Left lung (tissue), 4 donors: ENCODE measurements at regions not wholly inside any gene's neighbourhood (a gene's known extent, or its start where the extent isn't known, plus 50 kb on each side); places are given as distances from the start of the nearest gene placed in this dataset.
A peak's percentile ranks its signal among the peaks of the same experiment; 100 is the strongest.
"Not testable (repeated sequence)": the region's sequence is repeated elsewhere in the genome, so short reads cannot be mapped to it uniquely, and the experiment has no call there.

Experiments
- ATAC-seq: fragments of 200-7000 bp; cut with Tn5 transposase; one replicate; pipeline ENCODE4 v1.9.1; 2020; ENCODE audit warnings: moderate library complexity
- DNase-seq, 4 donors: peaks; one replicate each; pipeline ENCODE4 v3.0.0-alpha.2; 2013 to 2020
- H3K27ac ChIP-seq, 2 donors: fragments of 200-600 bp; sonication (generic) in 1 of 2; one replicate each; pipeline versions ENCODE4 v1.5.0 to v1.8.0; 2020 to 2021
- H3K27me3 ChIP-seq, 2 donors: fragments of 200-600 bp; sonication (generic) in 1 of 2; one replicate each; pipeline versions ENCODE4 v1.5.0 to v1.8.0; 2020 to 2021
- H3K36me3 ChIP-seq, 2 donors: fragments of 200-600 bp; sonication (generic) in 1 of 2; one replicate each; pipeline versions ENCODE4 v1.5.0 to v1.8.0; 2020 to 2021
- H3K4me1 ChIP-seq, 2 donors: fragments of 200-600 bp; one replicate each; pipeline ENCODE4 v1.8.0; 2021
- H3K4me3 ChIP-seq, 2 donors: fragments of 200-600 bp; sonication (generic) in 1 of 2; one replicate each; pipeline versions ENCODE4 v1.5.0 to v1.8.0; 2020 to 2021; ENCODE audit warnings: mild to moderate bottlenecking in 1 of 2
- H3K9me3 ChIP-seq, 2 donors: fragments of 200-600 bp; sonication (generic) in 1 of 2; one replicate each; pipeline versions ENCODE4 v1.5.0 to v1.8.0; 2020 to 2021
- intact Hi-C, 2 donors: fragments of 100-400 bp; cut with DNase I; formaldehyde crosslinking; loops; one replicate each; pipeline versions ENCODE4 v1.11.2 to v1.14.2; 2022
- TF ChIP-seq, protein P1 (sequence below), 2 donors: fragments of 200-600 bp; sonication (generic) in 1 of 2; IDR thresholded peaks; one replicate each; pipeline versions ENCODE4 v1.5.0 to v1.8.0; 2021; ENCODE audit warnings: antibody characterized with exemption in 2 of 2
- donor health status: DM: no; HTN: yes; CAD: no.
- donor health status: DM: no; HTN: no; CAD: no.

DNA sequence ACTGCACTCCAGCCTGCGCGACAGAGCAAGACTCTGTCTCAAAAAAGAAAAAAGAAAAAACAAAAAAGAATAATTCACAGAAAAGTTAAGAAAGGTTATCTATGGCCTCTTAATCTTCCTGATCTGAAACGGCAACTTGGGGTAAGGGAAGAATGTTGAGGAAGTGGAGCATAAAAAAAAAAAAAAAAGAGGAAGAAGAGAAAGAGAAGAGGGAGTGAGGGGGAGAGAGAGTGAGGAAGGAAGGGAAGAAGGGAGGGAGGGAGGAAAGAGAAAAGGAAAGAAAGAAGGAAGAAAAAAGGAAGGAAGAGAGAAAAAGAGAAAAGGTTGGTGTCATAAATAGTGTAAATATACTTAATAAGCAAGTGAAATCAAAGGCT lies 68.9 kb upstream of the NCOA3 start:
- Histone ChIP-seq H3K27ac (peak overlapping the region in 1 of 2 donors; percentile 57), H3K27me3 (no peaks in the 10 kb centered on the region), H3K4me3 (no peak overlapping the region), H3K9me3 (peaks cover 0 to 6% of the 10 kb centered on the region in 2 donors), H3K36me3 (no peaks in the 10 kb centered on the region), H3K4me1 (peaks cover 8 to 16% of the 10 kb centered on the region in 2 donors)
- ATAC-seq (no peak), DNase-seq (no peak)
- intact Hi-C loops, result no loop called here
- TF ChIP-seq, protein P1, sequence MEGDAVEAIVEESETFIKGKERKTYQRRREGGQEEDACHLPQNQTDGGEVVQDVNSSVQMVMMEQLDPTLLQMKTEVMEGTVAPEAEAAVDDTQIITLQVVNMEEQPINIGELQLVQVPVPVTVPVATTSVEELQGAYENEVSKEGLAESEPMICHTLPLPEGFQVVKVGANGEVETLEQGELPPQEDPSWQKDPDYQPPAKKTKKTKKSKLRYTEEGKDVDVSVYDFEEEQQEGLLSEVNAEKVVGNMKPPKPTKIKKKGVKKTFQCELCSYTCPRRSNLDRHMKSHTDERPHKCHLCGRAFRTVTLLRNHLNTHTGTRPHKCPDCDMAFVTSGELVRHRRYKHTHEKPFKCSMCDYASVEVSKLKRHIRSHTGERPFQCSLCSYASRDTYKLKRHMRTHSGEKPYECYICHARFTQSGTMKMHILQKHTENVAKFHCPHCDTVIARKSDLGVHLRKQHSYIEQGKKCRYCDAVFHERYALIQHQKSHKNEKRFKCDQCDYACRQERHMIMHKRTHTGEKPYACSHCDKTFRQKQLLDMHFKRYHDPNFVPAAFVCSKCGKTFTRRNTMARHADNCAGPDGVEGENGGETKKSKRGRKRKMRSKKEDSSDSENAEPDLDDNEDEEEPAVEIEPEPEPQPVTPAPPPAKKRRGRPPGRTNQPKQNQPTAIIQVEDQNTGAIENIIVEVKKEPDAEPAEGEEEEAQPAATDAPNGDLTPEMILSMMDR (IDR thresholded peaks at IDR 0.05), result no peak

DNA sequence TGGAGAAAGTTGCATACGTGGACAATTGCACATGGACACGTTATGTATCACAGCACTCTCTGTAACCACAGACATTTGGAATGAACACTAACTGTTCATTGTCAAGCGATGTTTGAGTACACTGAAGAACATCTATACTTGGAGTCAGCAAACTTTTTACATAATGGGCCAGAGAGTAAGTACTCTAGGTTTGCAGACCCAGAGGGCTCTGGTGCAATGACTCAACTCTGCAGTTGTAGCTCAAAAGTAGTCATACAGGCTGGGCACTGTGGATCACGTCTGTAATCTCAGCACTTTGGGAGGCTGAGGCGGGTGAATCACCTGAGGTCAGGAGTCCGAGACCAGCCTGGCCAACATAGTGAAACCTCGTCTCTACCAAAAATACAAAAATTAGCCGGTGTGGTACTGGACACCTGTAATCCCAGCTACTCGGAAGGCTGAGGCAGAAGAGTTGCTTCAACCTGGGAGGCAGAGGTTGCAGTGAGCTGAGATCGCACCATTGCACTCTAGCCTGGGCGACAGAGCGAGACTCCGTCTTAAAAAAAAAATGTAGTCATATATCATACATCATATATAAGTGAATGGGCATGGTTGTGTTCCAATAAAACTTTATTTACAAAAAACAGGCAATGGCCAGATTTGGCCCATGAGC lies 67.4 kb upstream of the NCOA3 start:
- ATAC-seq (peak; percentile 68), DNase-seq (peak in 1 of 4 donors; percentile 39)
- H3K4me3 ChIP-seq, H3K36me3 ChIP-seq, H3K9me3 ChIP-seq, H3K27me3 ChIP-seq, intact Hi-C loops, H3K27ac ChIP-seq: not testable (repeated sequence)
- H3K4me1 ChIP-seq, result peaks cover 8 to 26% of the 10 kb centered on the region in 2 donors

DNA sequence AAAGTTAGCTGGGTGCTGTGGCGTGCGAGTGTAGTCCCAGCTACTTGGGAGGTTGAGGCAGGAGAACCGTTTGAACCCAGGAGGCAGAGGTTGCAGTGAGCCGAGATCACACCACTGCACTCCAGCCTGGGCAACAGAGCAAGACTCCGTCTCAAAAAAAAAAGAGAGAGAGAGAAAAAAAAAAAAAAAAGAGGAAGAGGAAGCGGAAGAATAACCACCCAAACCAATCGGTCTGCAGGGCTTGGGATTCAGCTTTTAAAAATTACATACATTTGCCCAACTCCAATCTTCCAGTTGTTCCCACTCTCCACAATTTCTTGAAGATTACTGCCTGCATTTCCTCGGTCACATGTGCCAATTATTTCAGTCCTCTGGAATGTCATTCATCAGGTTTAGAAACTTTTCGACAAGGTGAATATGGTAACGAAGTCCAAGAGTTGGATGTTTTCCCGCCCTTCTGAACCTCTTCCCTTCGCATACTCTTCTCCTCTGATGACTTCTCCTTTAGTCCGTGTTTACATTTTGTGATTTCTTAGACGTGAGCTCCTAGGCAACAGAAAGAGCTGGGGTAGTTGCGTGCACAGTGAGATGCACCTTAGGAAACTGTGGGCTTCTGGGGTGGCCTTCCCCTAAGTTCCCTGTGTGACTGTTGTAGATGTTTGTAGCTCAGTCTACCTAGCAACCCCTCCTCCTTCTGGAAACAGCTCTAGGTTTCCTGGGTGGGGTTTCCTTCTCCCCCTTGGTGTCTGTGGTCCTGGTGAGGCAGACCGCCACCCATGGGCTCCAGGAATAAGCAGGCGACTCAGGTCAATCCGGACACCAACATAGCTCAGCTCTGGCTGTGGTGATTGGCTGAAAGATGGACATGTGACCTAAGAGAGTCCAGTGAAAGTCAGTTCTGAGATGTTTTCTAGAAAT lies 63.0 kb upstream of the NCOA3 start:
- TF ChIP-seq, protein P1 (IDR thresholded peaks at IDR 0.05), result no peak
- ATAC-seq, result peak; percentile 86
- Histone ChIP-seq H3K9me3 (no peaks in the 10 kb centered on the region), H3K36me3 (no peaks in the 10 kb centered on the region), H3K27ac (peak overlapping the region; percentile 44 to 61), H3K27me3 (no peaks in the 10 kb centered on the region), H3K4me1 (peaks cover 8 to 12% of the 10 kb centered on the region in 2 donors), H3K4me3 (no peak overlapping the region)
- DNase-seq, result peak in 3 of 4 donors; percentile 31 to 78 (median 39)
- intact Hi-C loops, result no loop called here

DNA sequence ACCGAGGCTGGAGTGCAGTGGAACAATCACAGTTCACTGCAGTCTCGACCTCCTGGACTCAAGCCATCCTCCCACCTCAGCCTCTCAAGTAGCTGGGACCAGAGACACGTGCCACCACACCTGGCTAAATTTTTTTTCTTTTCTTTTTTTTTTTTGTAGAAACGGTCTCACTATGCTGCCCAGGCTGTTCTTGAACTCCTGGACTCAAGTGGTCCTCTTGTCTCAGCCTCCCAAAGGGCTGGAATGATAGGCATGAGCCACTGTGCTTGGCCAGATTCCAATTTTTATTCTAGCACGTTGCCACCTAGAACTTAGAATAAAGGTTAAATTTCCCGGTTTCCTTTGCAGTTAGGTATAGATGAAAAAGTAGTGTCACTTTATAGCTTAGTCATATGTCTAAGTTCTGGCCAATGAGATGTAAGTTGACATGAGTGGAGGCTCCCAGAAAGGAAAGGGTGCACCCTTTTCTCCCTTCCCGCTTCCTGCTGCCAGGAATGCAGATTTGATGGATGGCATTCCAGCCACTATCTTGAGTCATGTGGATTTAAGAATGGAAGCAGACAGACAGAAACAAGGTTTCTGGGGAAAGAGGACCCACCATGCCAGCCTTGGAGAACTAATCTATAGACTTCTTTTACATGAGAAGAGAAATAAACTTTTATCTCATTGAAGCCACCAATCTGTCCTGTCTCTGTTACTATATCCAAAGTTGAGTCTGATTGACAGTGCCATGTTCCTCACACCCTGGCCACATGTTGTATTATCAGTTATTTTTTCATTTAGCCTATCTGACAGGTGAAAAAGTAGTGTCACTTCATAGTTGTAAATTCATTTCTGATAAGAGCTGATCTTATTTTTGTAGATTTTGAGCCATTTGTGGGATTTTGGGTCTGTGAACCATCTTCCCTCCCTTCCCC lies 60.6 kb upstream of the NCOA3 start:
- intact Hi-C loops, result no loop called here
- H3K27ac ChIP-seq, result no peak overlapping the region
- H3K4me3 ChIP-seq, result no peak overlapping the region

DNA sequence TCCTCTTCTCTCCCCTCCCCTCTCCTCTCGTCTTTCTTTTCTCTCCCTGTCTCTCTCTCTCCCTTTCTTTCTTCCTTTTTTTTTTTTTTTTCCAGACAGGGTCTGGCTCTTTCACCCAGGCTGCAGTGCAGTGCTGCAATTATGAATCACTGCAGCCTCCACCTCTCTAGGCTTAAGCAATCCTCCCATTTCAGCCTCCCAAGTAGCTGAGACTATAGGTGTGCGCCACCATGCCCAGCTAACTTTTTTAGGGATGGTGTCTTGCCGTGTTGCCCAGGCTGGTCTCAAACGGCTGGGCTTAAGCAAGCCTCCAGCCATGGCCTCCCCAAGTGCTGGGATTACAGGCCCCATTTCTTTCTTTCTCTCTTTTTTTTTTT lies 59.9 kb upstream of the NCOA3 start:
- TF ChIP-seq, protein P1 (IDR thresholded peaks at IDR 0.05), result no peak
- peaks cover 0 to 9% of the 10 kb centered on the region in 2 donors for H3K4me1 ChIP-seq
- H3K27ac ChIP-seq, result no peak overlapping the region
- no peak overlapping the region for H3K4me3 ChIP-seq
- intact Hi-C loops, result no loop called here
- ATAC-seq (no peak), DNase-seq (no peak)
- H3K27me3 ChIP-seq, result no peaks in the 10 kb centered on the region
- H3K9me3 ChIP-seq, result no peaks in the 10 kb centered on the region
- no peaks in the 10 kb centered on the region for H3K36me3 ChIP-seq

More for the DNA sequence above, 60.6 kb upstream of the NCOA3 start:
- Histone ChIP-seq H3K9me3 (no peaks in the 10 kb centered on the region), H3K36me3 (no peaks in the 10 kb centered on the region), H3K27me3 (no peaks in the 10 kb centered on the region), H3K4me1 (peaks cover 0 to 9% of the 10 kb centered on the region in 2 donors)
- DNase-seq (no peak), ATAC-seq (no peak)
- TF ChIP-seq, protein P1 (IDR thresholded peaks at IDR 0.05), result no peak

DNA sequence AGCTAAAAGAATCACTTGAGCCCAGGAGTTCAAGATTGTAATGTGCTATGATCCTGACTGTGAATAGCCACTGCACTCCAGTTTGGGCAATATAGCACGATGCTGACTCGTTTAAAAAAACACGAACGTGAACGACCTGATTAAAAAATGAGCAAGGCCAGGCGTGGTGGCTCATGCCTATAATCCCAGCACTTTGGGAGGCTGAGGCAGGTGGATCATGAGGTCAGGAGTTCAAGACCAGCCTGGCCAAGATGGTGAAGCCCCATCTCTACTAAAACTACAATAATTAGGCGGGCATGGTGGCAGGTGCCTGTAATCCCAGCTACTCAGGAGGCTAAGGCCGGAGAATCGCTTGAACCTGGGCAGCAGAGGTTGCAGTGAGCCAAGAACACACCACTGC lies 58.6 kb upstream of the NCOA3 start:
- ATAC-seq, H3K4me1 ChIP-seq, H3K4me3 ChIP-seq, H3K27ac ChIP-seq, DNase-seq, H3K27me3 ChIP-seq, H3K36me3 ChIP-seq, H3K9me3 ChIP-seq, intact Hi-C loops: not testable (repeated sequence)
